Breast epithelium (tissue), 3 donors: ENCODE measurements at regions not wholly inside any gene's neighbourhood (a gene's known extent, or its start where the extent isn't known, plus 50 kb on each side); places are given as distances from the start of the nearest gene placed in this dataset.

Source experiments
- CTCF ChIP-seq, 3 donors: fragments of 450-650 bp; IDR thresholded peaks; one replicate each; pipeline ENCODE4 v1.5.1; 2016 to 2017; ENCODE audit warnings: antibody characterized with exemption in 3 of 3, mild to moderate bottlenecking in 3 of 3, moderate library complexity in 3 of 3
- POLR2A ChIP-seq: fragments of 450-650 bp; IDR thresholded peaks from one replicate; pipeline ENCODE4 v1.6.1; 2016; ENCODE audit warnings: antibody characterized with exemption, mild to moderate bottlenecking, moderate library complexity

GRCh38 chr7:27409776-27410175 lies 167.2 kb downstream of the EVX1 start:
- no peak for TF ChIP-seq POLR2A
- TF ChIP-seq CTCF (IDR thresholded peaks at IDR 0.05), result no peak
